Osteoblast (primary cell): ENCODE measurements at regions not wholly inside any gene's neighbourhood (a gene's known extent, or its start where the extent isn't known, plus 50 kb on each side); places are given as distances from the start of the nearest gene placed in this dataset.

Experiments used
- DNase-seq: peaks from one replicate; pipeline ENCODE4 v3.0.0; 2011; ENCODE audit warnings: low spot score, mixed read lengths; ENCODE audit not compliant: insufficient read length; ENCODE audit errors: missing footprints
- H2AFZ ChIP-seq: 2 replicates; pipeline ENCODE4 v1.6.0; 2011; ENCODE audit warnings: mild to moderate bottlenecking, low read length
- H3K27ac ChIP-seq: 2 replicates; pipeline ENCODE4 v1.5.1; 2011; ENCODE audit warnings: mild to moderate bottlenecking, low read depth, low read length, moderate library complexity
- H3K27me3 ChIP-seq: 2 replicates; pipeline ENCODE4 v1.6.0; 2012; ENCODE audit warnings: mild to moderate bottlenecking, control low read depth, inconsistent platforms, low read length, moderate library complexity; ENCODE audit not compliant: insufficient read depth
- H3K36me3 ChIP-seq: 2 replicates; pipeline ENCODE4 v1.5.1; 2011; ENCODE audit warnings: mild to moderate bottlenecking, low read length, control low read depth, moderate library complexity; ENCODE audit not compliant: insufficient read depth
- H3K4me1 ChIP-seq: 2 replicates; pipeline ENCODE4 v1.5.1; 2011; ENCODE audit warnings: mild to moderate bottlenecking, low read length, control low read depth, moderate library complexity; ENCODE audit not compliant: insufficient read depth
- H3K4me2 ChIP-seq: 2 replicates; pipeline ENCODE4 v1.6.0; 2011; ENCODE audit warnings: mild to moderate bottlenecking, low read length; ENCODE audit not compliant: insufficient read depth
- H3K4me3 ChIP-seq: fragments of 200-600 bp; sonication (generic); 3 replicates; pipeline ENCODE4 v1.5.1; 2012; ENCODE audit warnings: mild to moderate bottlenecking, low read length, inconsistent platforms; ENCODE audit not compliant: insufficient read depth
- H3K79me2 ChIP-seq: 2 replicates; pipeline ENCODE4 v1.6.0; 2012; ENCODE audit warnings: mild to moderate bottlenecking, low read length, control low read depth, inconsistent platforms; ENCODE audit not compliant: insufficient read depth
- H3K9me3 ChIP-seq: 2 replicates; pipeline ENCODE4 v1.5.1; 2011; ENCODE audit warnings: low read depth, low read length, control low read depth
- H4K20me1 ChIP-seq: 2 replicates; pipeline ENCODE4 v1.6.0; 2012; ENCODE audit warnings: mild to moderate bottlenecking, low read length, control low read depth; ENCODE audit not compliant: insufficient read depth
- CTCF ChIP-seq: IDR thresholded peaks from 2 replicates; pipeline ENCODE4 v1.5.1; 2011; ENCODE audit warnings: mild to moderate bottlenecking, low read depth, low read length, moderate library complexity; ENCODE audit errors: extremely low read depth

GRCh38 chr4:19577097-19577496, 674.6 kb upstream of the SLIT2 start:
- Histone ChIP-seq H3K27me3 (no peaks in the 10 kb centered on the region), H3K4me2 (no peak overlapping the region), H3K36me3 (no peaks in the 10 kb centered on the region), H3K9me3 (no peaks in the 10 kb centered on the region), H3K4me1 (peaks cover 10% of the 10 kb centered on the region), H3K4me3 (no peak overlapping the region), H2AFZ (no peak overlapping the region), H4K20me1 (no peaks in the 10 kb centered on the region), H3K27ac (no peak overlapping the region), H3K79me2 (no peaks in the 10 kb centered on the region)
- no peak for DNase-seq
- TF ChIP-seq CTCF: no peak

GRCh38 chr4:19575924-19576323, 675.8 kb upstream of the SLIT2 start:
- Histone ChIP-seq H3K4me3 (no peak overlapping the region), H3K79me2 (no peaks in the 10 kb centered on the region), H3K36me3 (no peaks in the 10 kb centered on the region), H3K27ac (no peak overlapping the region), H3K4me2 (no peak overlapping the region), H3K9me3 (no peaks in the 10 kb centered on the region), H4K20me1 (no peaks in the 10 kb centered on the region), H3K4me1 (peaks cover 10% of the 10 kb centered on the region), H3K27me3 (no peaks in the 10 kb centered on the region), H2AFZ (no peak overlapping the region)
- no peak for DNase-seq
- no peak for TF ChIP-seq CTCF

GRCh38 chr4:19566041-19566440, 685.7 kb upstream of the SLIT2 start:
- no peak overlapping the region for H3K4me2 ChIP-seq
- no peak overlapping the region for H3K4me3 ChIP-seq
- no peaks in the 10 kb centered on the region for H3K9me3 ChIP-seq
- H2AFZ ChIP-seq: no peak overlapping the region
- no peaks in the 10 kb centered on the region for H4K20me1 ChIP-seq
- H3K4me1 ChIP-seq: no peaks in the 10 kb centered on the region
- H3K27me3 ChIP-seq: no peaks in the 10 kb centered on the region
- DNase-seq: no peak
- H3K36me3 ChIP-seq: no peaks in the 10 kb centered on the region
- H3K27ac ChIP-seq: no peak overlapping the region
- no peak for TF ChIP-seq CTCF
- H3K79me2 ChIP-seq: no peaks in the 10 kb centered on the region

- Histone ChIP-seq H3K79me2 (no peaks in the 10 kb centered on the region), H3K27ac (no peak overlapping the region), H4K20me1 (no peaks in the 10 kb centered on the region), H3K27me3 (no peaks in the 10 kb centered on the region), H3K4me2 (no peak overlapping the region), H2AFZ (no peak overlapping the region), H3K9me3 (no peaks in the 10 kb centered on the region), H3K36me3 (no peaks in the 10 kb centered on the region), H3K4me3 (no peak overlapping the region), H3K4me1 (no peaks in the 10 kb centered on the region)
- TF ChIP-seq CTCF: no peak
- DNase-seq: no peak
These were observed 689.2 kb upstream of the SLIT2 start for GRCh38 chr4:19562456-19562855.
